Trophoblast cell (in vitro differentiated cells and primary cell): ENCODE measurements at regions not wholly inside any gene's neighbourhood (a gene's known extent, or its start where the extent isn't known, plus 50 kb on each side); places are given as distances from the start of the nearest gene placed in this dataset.

ENCODE experiments used
- DNase-seq, 2 donors: peaks; one replicate each; pipeline ENCODE4 v3.0.0-alpha.2; 2016
- H2AFZ ChIP-seq: 2 replicates; pipeline ENCODE4 v1.6.1; 2013; ENCODE audit warnings: low read length, moderate library complexity, mild to moderate bottlenecking; ENCODE audit not compliant: insufficient read depth, poor library complexity
- H2AK5ac ChIP-seq: 2 replicates; pipeline ENCODE4 v1.6.1; 2013; ENCODE audit warnings: mild to moderate bottlenecking, low read length
- H2BK120ac ChIP-seq: 2 replicates; pipeline ENCODE4 v1.6.1; 2013; ENCODE audit warnings: low read length, mild to moderate bottlenecking, moderate library complexity; ENCODE audit not compliant: insufficient read depth, poor library complexity
- H2BK12ac ChIP-seq: 2 replicates; pipeline ENCODE4 v1.6.1; 2013; ENCODE audit warnings: mild to moderate bottlenecking, low read length, moderate library complexity
- H2BK5ac ChIP-seq: 2 replicates; pipeline ENCODE4 v1.6.1; 2013; ENCODE audit warnings: low read length, low read depth, moderate library complexity, mild to moderate bottlenecking; ENCODE audit not compliant: poor library complexity
- H3K14ac ChIP-seq: 2 replicates; pipeline ENCODE4 v1.6.1; 2013; ENCODE audit warnings: mild to moderate bottlenecking, low read length
- H3K18ac ChIP-seq: 2 replicates; pipeline ENCODE4 v1.6.1; 2013; ENCODE audit warnings: mild to moderate bottlenecking, low read length
- H3K23ac ChIP-seq: 2 replicates; pipeline ENCODE4 v1.6.1; 2013; ENCODE audit warnings: low read length
- H3K27ac ChIP-seq: 2 replicates; pipeline ENCODE4 v1.5.1; 2013; ENCODE audit warnings: low read depth, mild to moderate bottlenecking, inconsistent platforms, low read length, moderate library complexity
- H3K27me3 ChIP-seq: 2 replicates; pipeline ENCODE4 v1.6.1; 2013; ENCODE audit warnings: inconsistent platforms, mild to moderate bottlenecking, low read length, moderate library complexity; ENCODE audit not compliant: insufficient read depth
- H3K36me3 ChIP-seq, 2 experiments: 1 replicate in 1 of 2; 2 replicates in 1 of 2; pipeline ENCODE4 v1.6.1; 2013; ENCODE audit warnings: low read length in 2 of 2, mild to moderate bottlenecking in 2 of 2, moderate library complexity in 1 of 2; ENCODE audit not compliant: insufficient read depth in 2 of 2, control insufficient read depth in 1 of 2
- H3K4ac ChIP-seq: 2 replicates; pipeline ENCODE4 v1.6.1; 2013; ENCODE audit warnings: low read depth, mild to moderate bottlenecking, low read length, moderate library complexity
- H3K4me1 ChIP-seq, 2 experiments: 1 replicate in 1 of 2; 2 replicates in 1 of 2; pipeline ENCODE4 v1.6.1; 2013; ENCODE audit warnings: low read length in 2 of 2, mild to moderate bottlenecking in 2 of 2, moderate library complexity in 1 of 2; ENCODE audit not compliant: insufficient read depth in 2 of 2, control insufficient read depth in 1 of 2
- H3K4me2 ChIP-seq: 2 replicates; pipeline ENCODE4 v1.6.1; 2013; ENCODE audit warnings: inconsistent platforms, mild to moderate bottlenecking, low read length, moderate library complexity
- H3K4me3 ChIP-seq: 2 replicates; pipeline ENCODE4 v1.5.1; 2013; ENCODE audit warnings: mild to moderate bottlenecking, low read depth, low read length, inconsistent platforms
- H3K79me1 ChIP-seq: one replicate; pipeline ENCODE4 v1.6.1; 2013; ENCODE audit warnings: low read length
- H3K79me2 ChIP-seq: 2 replicates; pipeline ENCODE4 v1.6.1; 2013; ENCODE audit warnings: low read length, mild to moderate bottlenecking; ENCODE audit not compliant: control insufficient read depth, insufficient read depth, poor library complexity
- H3K9ac ChIP-seq: 2 replicates; pipeline ENCODE4 v1.6.1; 2013; ENCODE audit warnings: mild to moderate bottlenecking, low read length
- H3K9me3 ChIP-seq: 2 replicates; pipeline ENCODE4 v1.6.1; 2013; ENCODE audit warnings: low read depth, mild to moderate bottlenecking, control low read depth, inconsistent platforms, low read length; ENCODE audit not compliant: insufficient read depth
- H4K12ac ChIP-seq: 2 replicates; pipeline ENCODE4 v1.6.1; 2013; ENCODE audit warnings: low read depth, mild to moderate bottlenecking, low read length, moderate library complexity
- H4K8ac ChIP-seq: 2 replicates; pipeline ENCODE4 v1.6.1; 2013; ENCODE audit warnings: low read depth, mild to moderate bottlenecking, low read length, moderate library complexity
- H4K91ac ChIP-seq: one replicate; pipeline ENCODE4 v1.6.1; 2013; ENCODE audit warnings: low read depth, mild to moderate bottlenecking, low read length, moderate library complexity
- WGBS: extraction: QIAGEN DNeasy Blood & Tissue Kit; methylation state at CpG from one replicate; pipeline ENCODE4 v1.1.7; 2013; ENCODE audit warnings: missing lambda C conversion rate; ENCODE audit not compliant: insufficient read length, insufficient coverage; ENCODE audit errors: extremely low coverage; 5-methylcytosine and 5-hydroxymethylcytosine counted together

- Histone ChIP-seq H4K8ac (no peak overlapping the region), H3K79me1 (peaks cover 18% of the 10 kb centered on the region), H2AK5ac (no peak overlapping the region), H3K9me3 (no peaks in the 10 kb centered on the region), H3K4me1 (peaks cover 9 to 12% of the 10 kb centered on the region in 2 experiments), H4K12ac (no peak overlapping the region), H3K4ac (no peak overlapping the region), H3K14ac (no peak overlapping the region), H2AFZ (no peak overlapping the region), H3K23ac (no peak overlapping the region), H3K79me2 (peaks cover 2% of the 10 kb centered on the region), H3K4me2 (no peak overlapping the region), H3K18ac (no peak overlapping the region), H3K9ac (no peak overlapping the region), H2BK12ac (no peak overlapping the region), H4K91ac (no peak overlapping the region), H2BK5ac (no peak overlapping the region), H3K27ac (no peak overlapping the region), H3K36me3 (no peaks in the 10 kb centered on the region), H2BK120ac (no peak overlapping the region), H3K27me3 (no peaks in the 10 kb centered on the region), H3K4me3 (no peak overlapping the region)
- DNase-seq: no peak
- no CpG with 5 or more reads among the region's 3 CpGs for WGBS
Measured at GRCh38 chr1:219514728-219515127, 98.2 kb downstream of the ZC3H11B start.

- no peaks in the 10 kb centered on the region for H3K4me1 ChIP-seq
- H3K27me3 ChIP-seq: no peaks in the 10 kb centered on the region
- no peak overlapping the region for H2AK5ac ChIP-seq
- no peak overlapping the region for H4K91ac ChIP-seq
- H2BK12ac ChIP-seq: no peak overlapping the region
- H2BK5ac ChIP-seq: no peak overlapping the region
- H3K4me2 ChIP-seq: no peak overlapping the region
- H4K8ac ChIP-seq: no peak overlapping the region
- H3K9ac ChIP-seq: no peak overlapping the region
- no CpG with 5 or more reads among the region's 2 CpGs for WGBS
- H3K14ac ChIP-seq: no peak overlapping the region
- no peak overlapping the region for H2AFZ ChIP-seq
- no peak overlapping the region for H3K4ac ChIP-seq
- no peaks in the 10 kb centered on the region for H3K36me3 ChIP-seq
- no peaks in the 10 kb centered on the region for H3K79me1 ChIP-seq
- H3K9me3 ChIP-seq: no peaks in the 10 kb centered on the region
- no peaks in the 10 kb centered on the region for H3K79me2 ChIP-seq
- no peak for DNase-seq
- H2BK120ac ChIP-seq: no peak overlapping the region
- no peak overlapping the region for H3K18ac ChIP-seq
- no peak overlapping the region for H3K4me3 ChIP-seq
- no peak overlapping the region for H3K27ac ChIP-seq
- H3K23ac ChIP-seq: no peak overlapping the region
- no peak overlapping the region for H4K12ac ChIP-seq
Measured at GRCh38 chr1:219507437-219507836, 105.5 kb downstream of the ZC3H11B start.

- no peak overlapping the region for H3K18ac ChIP-seq
- no peak overlapping the region for H3K4me2 ChIP-seq
- no peak overlapping the region for H3K14ac ChIP-seq
- no peak overlapping the region for H2AK5ac ChIP-seq
- no peaks in the 10 kb centered on the region for H3K79me2 ChIP-seq
- no peak overlapping the region for H4K91ac ChIP-seq
- no peak overlapping the region for H2BK12ac ChIP-seq
- no peak overlapping the region for H4K8ac ChIP-seq
- H4K12ac ChIP-seq: no peak overlapping the region
- H3K36me3 ChIP-seq: no peaks in the 10 kb centered on the region
- no peaks in the 10 kb centered on the region for H3K4me1 ChIP-seq
- no peak overlapping the region for H2BK5ac ChIP-seq
- H3K9me3 ChIP-seq: no peaks in the 10 kb centered on the region
- H3K79me1 ChIP-seq: no peaks in the 10 kb centered on the region
- no peak overlapping the region for H2AFZ ChIP-seq
- WGBS: no CpG with 5 or more reads among the region's 1 CpG
- H3K27ac ChIP-seq: no peak overlapping the region
- no peak overlapping the region for H3K23ac ChIP-seq
- no peak overlapping the region for H3K4me3 ChIP-seq
- no peak overlapping the region for H2BK120ac ChIP-seq
- no peaks in the 10 kb centered on the region for H3K27me3 ChIP-seq
- no peak for DNase-seq
- H3K4ac ChIP-seq: no peak overlapping the region
- no peak overlapping the region for H3K9ac ChIP-seq
Measured at GRCh38 chr1:219506936-219507335, 106.0 kb downstream of the ZC3H11B start.

- Histone ChIP-seq H4K12ac (no peak overlapping the region), H3K23ac (no peak overlapping the region), H3K18ac (no peak overlapping the region), H3K27me3 (no peaks in the 10 kb centered on the region), H3K36me3 (no peaks in the 10 kb centered on the region), H3K27ac (no peak overlapping the region), H3K9ac (peak overlapping the region; percentile 48), H3K4me2 (no peak overlapping the region), H4K91ac (no peak overlapping the region), H3K9me3 (no peaks in the 10 kb centered on the region), H2BK12ac (no peak overlapping the region), H4K8ac (no peak overlapping the region), H2AK5ac (no peak overlapping the region), H3K79me1 (no peaks in the 10 kb centered on the region), H2BK120ac (peak overlapping the region; percentile 20), H3K14ac (no peak overlapping the region), H3K79me2 (no peaks in the 10 kb centered on the region), H2BK5ac (no peak overlapping the region), H3K4me1 (no peaks in the 10 kb centered on the region), H2AFZ (peak overlapping the region; percentile 10), H3K4me3 (peak overlapping the region; percentile 9), H3K4ac (no peak overlapping the region)
- DNase-seq: no peak
- no CpG with 5 or more reads among the region's 4 CpGs for WGBS
Measured at GRCh38 chr1:219506473-219506899, 106.4 kb downstream of the ZC3H11B start.
